ENCODE measurements at regions not wholly inside any gene's neighbourhood (a gene's known extent, or its start where the extent isn't known, plus 50 kb on each side); places are given as distances from the start of the nearest gene placed in this dataset.

- H3K4me1 ChIP-seq = no peaks in the 10 kb centered on the region
- 10% methylated on average over 1 of the region's 1 CpG for WGBS (ENCODE audit: missing lambda C conversion rate)
- ChIA-PET CTCF (interaction anchor here (0.5 to 0.6 kb wide), 2 partner anchors 324 to 1862 kb away, joined by 3 read pairs; no protein-coding TSS in a partner anchor), POLR2A (no interaction called here)
- H3K4me2 ChIP-seq = no peak overlapping the region
- no peak overlapping the region for H3K27ac ChIP-seq
- H3K9me3 ChIP-seq = no peaks in the 10 kb centered on the region
- TF ChIP-seq HEYL (CRISPR knock-in tag; IDR thresholded peaks at IDR 0.05) (no peak), MAFK (IDR thresholded peaks at IDR 0.05; ENCODE audit: partially characterized antibody) (no peak), GATA3 (IDR thresholded peaks at IDR 0.05; ENCODE audit: borderline replicate concordance) (no peak)
- DNase-seq (ENCODE audit: low read depth in 1 of 2, low spot score in 1 of 2) (no peak), ATAC-seq (no peak), FAIRE-seq (no peak)
- no peak overlapping the region for H3K4me3 ChIP-seq
Measured at GRCh38 chr21:38056481-38056880, 140.2 kb upstream of the KCNJ6 start.

GRCh38 chr21:38057626-38058025, 141.4 kb upstream of the KCNJ6 start:
- ATAC-seq (no peak), FAIRE-seq (no peak), DNase-seq (ENCODE audit: low read depth in 1 of 2, low spot score in 1 of 2) (no peak)
- TF ChIP-seq GATA3 (IDR thresholded peaks at IDR 0.05; ENCODE audit: borderline replicate concordance) (no peak), HMGXB4 (CRISPR knock-in tag; IDR thresholded peaks at IDR 0.05; ENCODE audit: borderline replicate concordance) (no peak), POLR2A (IDR thresholded peaks at IDR 0.05; ENCODE audit: low read length) (no peak), BCL3 (IDR thresholded peaks at IDR 0.05) (no peak), CBX8 (IDR thresholded peaks at IDR 0.05) (no peak), MYC (IDR thresholded peaks at IDR 0.05; ENCODE audit: borderline replicate concordance, low read length) (no peak), EP300 (IDR thresholded peaks at IDR 0.05) (no peak), ATOH8 (CRISPR knock-in tag; IDR thresholded peaks at IDR 0.05; ENCODE audit: low read depth) (no peak), POLR2AphosphoS2 (conservative IDR thresholded peaks at IDR 0.05; ENCODE audit: low read length) (no peak), BHLHE40 (IDR thresholded peaks at IDR 0.05; ENCODE audit: low read depth, low read length) (no peak), EHMT2 (IDR thresholded peaks at IDR 0.05; ENCODE audit: low read depth) (no peak), USF2 (IDR thresholded peaks at IDR 0.05) (no peak), RAD21 (conservative IDR thresholded peaks at IDR 0.05 in 1 of 2, IDR thresholded peaks at IDR 0.05 in 1 of 2) (no peak), RARB (CRISPR knock-in tag; IDR thresholded peaks at IDR 0.05) (no peak), SMC3 (IDR thresholded peaks at IDR 0.05) (no peak)
- CTCF ChIA-PET = interaction anchor here (1.2 kb wide), 1 partner anchor 12 kb away, joined by 3 read pairs; no protein-coding TSS in a partner anchor
- POLR2A ChIA-PET = no interaction called here
- Histone ChIP-seq H3K4me2 (no peak overlapping the region), H3K9me3 (no peaks in the 10 kb centered on the region), H3K4me3 (no peak overlapping the region), H3K27ac (no peak overlapping the region), H3K4me1 (no peaks in the 10 kb centered on the region)
- 40% methylated on average over 1 of the region's 1 CpG for WGBS (ENCODE audit: missing lambda C conversion rate)

GRCh38 chr21:38060533-38060932, 144.3 kb upstream of the KCNJ6 start:
- DNase-seq (ENCODE audit: low read depth in 1 of 2, low spot score in 1 of 2) (no peak), FAIRE-seq (no peak), ATAC-seq (no peak)
- no peak for TF ChIP-seq PHF8 (IDR thresholded peaks at IDR 0.05; ENCODE audit: borderline replicate concordance, low read depth)
- no peak for TF ChIP-seq BCL3 (IDR thresholded peaks at IDR 0.05)
- TF ChIP-seq ELK1 (IDR thresholded peaks at IDR 0.05; ENCODE audit: low read depth, low read length) = no peak
- TF ChIP-seq HOXB13 (CRISPR knock-in tag; IDR thresholded peaks at IDR 0.05; ENCODE audit: low read depth) = no peak
- no peak overlapping the region for H3K27ac ChIP-seq
- H3K4me3 ChIP-seq = no peak overlapping the region
- 87% methylated on average over 1 of the region's 1 CpG for WGBS (ENCODE audit: missing lambda C conversion rate)
- H3K4me1 ChIP-seq = no peaks in the 10 kb centered on the region
- H3K4me2 ChIP-seq = no peak overlapping the region
- ChIA-PET CTCF (no interaction called here), POLR2A (no interaction called here)
- no peaks in the 10 kb centered on the region for H3K9me3 ChIP-seq

Measured in A549 (cell line).